ENCODE measurements at regions not wholly inside any gene's neighbourhood (a gene's known extent, or its start where the extent isn't known, plus 50 kb on each side); places are given as distances from the start of the nearest gene placed in this dataset.
"Not testable (repeated sequence)": the region's sequence is repeated elsewhere in the genome, so short reads cannot be mapped to it uniquely, and the experiment has no call there.

GRCh38 chr12:3371018-3371417, 120.0 kb upstream of the PRMT8 start:
- DNase-seq, result no peak

GRCh38 chr12:3375326-3375725, 115.7 kb upstream of the PRMT8 start:
- DNase-seq, result no peak

- DNase-seq, result no peak
These were observed 114.1 kb upstream of the PRMT8 start for GRCh38 chr12:3376779-3377455.

- no peak for DNase-seq
These were observed 112.3 kb upstream of the PRMT8 start for GRCh38 chr12:3378655-3379054.

GRCh38 chr12:3379079-3379478, 111.9 kb upstream of the PRMT8 start:
- DNase-seq, result no peak

GRCh38 chr12:3380200-3381043, 110.6 kb upstream of the PRMT8 start:
- DNase-seq, result no peak

GRCh38 chr12:3381059-3382047, 109.7 kb upstream of the PRMT8 start:
- no peak for DNase-seq

GRCh38 chr12:3389986-3390385, 101.0 kb upstream of the PRMT8 start:
- DNase-seq, result no peak

GRCh38 chr12:3397596-3397995, 93.4 kb upstream of the PRMT8 start:
- DNase-seq, result not testable (repeated sequence)

- no peak for DNase-seq
These were observed 92.7 kb upstream of the PRMT8 start for GRCh38 chr12:3398196-3398789.

- no peak for DNase-seq
These were observed 85.2 kb upstream of the PRMT8 start for GRCh38 chr12:3405821-3406220.

GRCh38 chr12:3407723-3408122, 83.3 kb upstream of the PRMT8 start:
- DNase-seq, result no peak

- no peak for DNase-seq
These were observed 81.3 kb upstream of the PRMT8 start for GRCh38 chr12:3409662-3410061.

GRCh38 chr12:3416159-3416558, 74.8 kb upstream of the PRMT8 start:
- DNase-seq, result no peak

GRCh38 chr12:3416670-3417069, 74.3 kb upstream of the PRMT8 start:
- no peak for DNase-seq

GRCh38 chr12:3417113-3417512, 73.9 kb upstream of the PRMT8 start:
- DNase-seq, result no peak

- no peak for DNase-seq
These were observed 73.0 kb upstream of the PRMT8 start for GRCh38 chr12:3417937-3418462.

- DNase-seq, result no peak
These were observed 72.2 kb upstream of the PRMT8 start for GRCh38 chr12:3418609-3419390.

GRCh38 chr12:3419558-3419957, 71.4 kb upstream of the PRMT8 start:
- no peak for DNase-seq

- DNase-seq, result no peak
These were observed 70.3 kb upstream of the PRMT8 start for GRCh38 chr12:3420693-3421092.

- DNase-seq, result no peak
These were observed 69.6 kb upstream of the PRMT8 start for GRCh38 chr12:3421191-3421978.
